ENCODE measurements at regions not wholly inside any gene's neighbourhood (a gene's known extent, or its start where the extent isn't known, plus 50 kb on each side); places are given as distances from the start of the nearest gene placed in this dataset.

DNA sequence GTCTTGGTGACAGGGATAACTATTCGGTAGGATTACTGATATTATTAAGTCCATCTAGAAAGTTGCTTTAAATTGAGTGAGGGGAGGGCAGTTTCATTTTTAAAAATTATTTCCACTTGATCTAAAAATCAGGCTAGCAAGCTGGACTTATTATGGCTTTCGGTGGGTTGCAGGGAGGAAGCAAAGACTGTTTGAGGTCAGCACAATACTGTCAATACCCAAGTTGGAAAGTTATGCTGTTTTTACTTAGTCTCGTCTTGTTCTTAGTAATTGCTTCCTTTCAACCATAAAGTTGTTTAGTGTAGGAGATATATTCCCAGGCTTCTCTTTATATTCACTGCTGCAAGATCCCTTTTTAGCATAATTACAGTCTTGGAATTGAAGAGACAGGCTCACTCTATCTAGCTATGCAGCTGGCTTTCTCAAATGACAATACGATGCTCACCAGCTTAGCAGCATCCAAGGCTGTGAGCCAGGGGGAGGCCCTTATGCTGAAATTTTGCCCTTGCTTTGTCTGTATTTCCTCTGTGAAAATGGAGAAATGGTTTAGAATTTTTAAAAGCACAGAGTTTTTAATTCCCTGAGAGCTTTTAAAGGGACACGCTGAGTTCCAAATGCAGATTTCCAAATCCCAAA lies 68.2 kb upstream of the APC start:
- Histone ChIP-seq H3K9me3 (no peaks in the 10 kb centered on the region), H3K27me3 (peaks cover 39% of the 10 kb centered on the region), H3K4me3 (ENCODE audit: low read depth in 1 of 2, low read length in 1 of 2) (no peak overlapping the region), H3K27ac (no peak overlapping the region), H3K4me1 (ENCODE audit: control insufficient read depth in 1 of 2, insufficient read depth in 1 of 2, low read depth in 1 of 2, low read length in 1 of 2) (no peaks in the 10 kb centered on the region), H3K36me3 (no peaks in the 10 kb centered on the region)
- TF ChIP-seq, protein P1, sequence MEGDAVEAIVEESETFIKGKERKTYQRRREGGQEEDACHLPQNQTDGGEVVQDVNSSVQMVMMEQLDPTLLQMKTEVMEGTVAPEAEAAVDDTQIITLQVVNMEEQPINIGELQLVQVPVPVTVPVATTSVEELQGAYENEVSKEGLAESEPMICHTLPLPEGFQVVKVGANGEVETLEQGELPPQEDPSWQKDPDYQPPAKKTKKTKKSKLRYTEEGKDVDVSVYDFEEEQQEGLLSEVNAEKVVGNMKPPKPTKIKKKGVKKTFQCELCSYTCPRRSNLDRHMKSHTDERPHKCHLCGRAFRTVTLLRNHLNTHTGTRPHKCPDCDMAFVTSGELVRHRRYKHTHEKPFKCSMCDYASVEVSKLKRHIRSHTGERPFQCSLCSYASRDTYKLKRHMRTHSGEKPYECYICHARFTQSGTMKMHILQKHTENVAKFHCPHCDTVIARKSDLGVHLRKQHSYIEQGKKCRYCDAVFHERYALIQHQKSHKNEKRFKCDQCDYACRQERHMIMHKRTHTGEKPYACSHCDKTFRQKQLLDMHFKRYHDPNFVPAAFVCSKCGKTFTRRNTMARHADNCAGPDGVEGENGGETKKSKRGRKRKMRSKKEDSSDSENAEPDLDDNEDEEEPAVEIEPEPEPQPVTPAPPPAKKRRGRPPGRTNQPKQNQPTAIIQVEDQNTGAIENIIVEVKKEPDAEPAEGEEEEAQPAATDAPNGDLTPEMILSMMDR (IDR thresholded peaks at IDR 0.05): no peak

DNA sequence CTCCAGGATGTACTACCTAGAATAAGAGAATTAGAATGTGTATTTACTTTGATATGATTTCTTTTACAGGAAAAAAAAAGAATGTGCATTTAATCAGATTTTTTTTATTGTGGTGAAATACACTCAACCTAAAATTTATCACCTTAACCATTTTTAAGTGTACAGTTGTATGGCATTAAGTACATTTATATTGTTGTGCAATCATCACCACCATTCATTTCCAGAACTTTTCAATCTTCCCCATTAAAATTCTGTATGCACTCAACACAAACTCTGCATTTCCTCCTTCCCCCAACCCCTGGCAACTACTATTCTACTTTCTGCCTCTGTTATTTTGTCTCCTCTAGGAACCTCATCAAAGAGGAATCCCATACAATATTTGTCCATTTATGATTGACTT lies 66.0 kb upstream of the APC start:
- Histone ChIP-seq H3K27me3 (peaks cover 28% of the 10 kb centered on the region), H3K4me3 (ENCODE audit: low read depth in 1 of 2, low read length in 1 of 2) (no peak overlapping the region), H3K9me3 (no peaks in the 10 kb centered on the region), H3K36me3 (no peaks in the 10 kb centered on the region), H3K4me1 (ENCODE audit: control insufficient read depth in 1 of 2, insufficient read depth in 1 of 2, low read depth in 1 of 2, low read length in 1 of 2) (no peaks in the 10 kb centered on the region), H3K27ac (no peak overlapping the region)
- TF ChIP-seq, protein P1 (IDR thresholded peaks at IDR 0.05): no peak

- peaks cover 52% of the 10 kb centered on the region for H3K27me3 ChIP-seq
- H3K9me3 ChIP-seq: no peaks in the 10 kb centered on the region
- H3K27ac ChIP-seq: no peak overlapping the region
- H3K4me3 ChIP-seq (ENCODE audit: low read depth in 1 of 2, low read length in 1 of 2): no peak overlapping the region
- H3K36me3 ChIP-seq: no peaks in the 10 kb centered on the region
- H3K4me1 ChIP-seq (ENCODE audit: control insufficient read depth in 1 of 2, insufficient read depth in 1 of 2, low read depth in 1 of 2, low read length in 1 of 2): no peaks in the 10 kb centered on the region
- TF ChIP-seq, protein P1 (IDR thresholded peaks at IDR 0.05): no peak
Observed at GRCh38 chr5:112681481-112681908, 56.2 kb upstream of the APC start.

DNA sequence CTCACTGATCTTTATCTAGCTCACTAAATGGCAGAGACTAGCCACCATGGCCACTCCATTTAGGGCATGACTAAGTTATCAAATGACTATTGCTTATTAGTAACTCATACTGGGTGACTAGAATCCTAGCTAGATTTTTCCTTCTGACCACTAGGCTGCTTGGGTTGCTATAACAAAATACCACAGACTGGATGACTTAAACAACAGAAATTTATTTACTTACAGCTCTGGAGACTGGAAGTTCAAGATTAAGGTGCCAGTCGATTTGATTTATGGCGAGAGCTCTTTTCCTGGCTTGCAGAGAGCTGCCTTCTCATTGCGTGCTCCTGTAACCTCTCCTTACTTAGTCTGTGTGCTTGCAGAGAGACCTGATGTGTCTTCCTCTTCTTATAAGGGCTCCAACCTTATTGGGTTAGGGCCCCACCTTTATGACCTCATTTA lies 55.0 kb upstream of the APC start:
- no peak overlapping the region for H3K4me3 ChIP-seq (ENCODE audit: low read depth in 1 of 2, low read length in 1 of 2)
- no peaks in the 10 kb centered on the region for H3K36me3 ChIP-seq
- TF ChIP-seq, protein P1 (IDR thresholded peaks at IDR 0.05): no peak
- peaks cover 64% of the 10 kb centered on the region for H3K27me3 ChIP-seq
- no peaks in the 10 kb centered on the region for H3K9me3 ChIP-seq
- H3K4me1 ChIP-seq (ENCODE audit: control insufficient read depth in 1 of 2, insufficient read depth in 1 of 2, low read depth in 1 of 2, low read length in 1 of 2): no peaks in the 10 kb centered on the region
- H3K27ac ChIP-seq: no peak overlapping the region

GRCh38 chr5:112684121-112684520 lies 53.6 kb upstream of the APC start:
- no peaks in the 10 kb centered on the region for H3K36me3 ChIP-seq
- no peak overlapping the region for H3K27ac ChIP-seq
- peaks cover 77% of the 10 kb centered on the region for H3K27me3 ChIP-seq
- TF ChIP-seq, protein P1 (IDR thresholded peaks at IDR 0.05): no peak
- no peak overlapping the region for H3K4me3 ChIP-seq (ENCODE audit: low read depth in 1 of 2, low read length in 1 of 2)
- H3K9me3 ChIP-seq: no peaks in the 10 kb centered on the region
- no peaks in the 10 kb centered on the region for H3K4me1 ChIP-seq (ENCODE audit: control insufficient read depth in 1 of 2, insufficient read depth in 1 of 2, low read depth in 1 of 2, low read length in 1 of 2)

Measured in neutrophil (primary cell).